ENCODE measurements at regions not wholly inside any gene's neighbourhood (a gene's known extent, or its start where the extent isn't known, plus 50 kb on each side); places are given as distances from the start of the nearest gene placed in this dataset.
A peak's percentile ranks its signal among the peaks of the same experiment; 100 is the strongest.
"Not testable (repeated sequence)": the region's sequence is repeated elsewhere in the genome, so short reads cannot be mapped to it uniquely, and the experiment has no call there.

DNA sequence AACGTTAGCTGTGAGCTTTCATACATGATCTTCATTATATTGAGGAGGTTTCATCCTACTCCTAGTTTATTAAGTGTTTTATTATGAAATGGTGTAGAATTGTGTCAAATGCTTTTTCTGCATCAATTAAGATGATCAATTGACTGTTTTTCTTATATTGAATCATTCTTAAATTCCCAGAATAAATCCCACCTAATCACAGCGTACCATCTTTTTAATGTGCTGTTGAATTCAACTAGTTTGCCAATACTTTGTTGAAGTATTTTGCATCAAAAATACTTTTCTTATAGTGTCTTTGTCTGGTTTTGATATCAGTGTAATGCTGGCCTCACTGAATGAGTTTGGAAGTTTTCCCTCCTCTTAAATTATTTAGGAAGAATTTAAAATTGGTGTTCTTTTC lies 138.6 kb upstream of the SGCG start:
- Mint-ChIP-seq H3K9me3 (peaks cover 3% of the 10 kb centered on the region), H3K36me3 (ENCODE audit: low read depth) (no peaks in the 10 kb centered on the region), H3K27me3 (ENCODE audit: low read depth) (no peaks in the 10 kb centered on the region), H3K4me1 (peaks cover 18% of the 10 kb centered on the region), H3K27ac (no peak overlapping the region), H3K4me3 (no peak overlapping the region)
- TF ChIP-seq, protein P1, sequence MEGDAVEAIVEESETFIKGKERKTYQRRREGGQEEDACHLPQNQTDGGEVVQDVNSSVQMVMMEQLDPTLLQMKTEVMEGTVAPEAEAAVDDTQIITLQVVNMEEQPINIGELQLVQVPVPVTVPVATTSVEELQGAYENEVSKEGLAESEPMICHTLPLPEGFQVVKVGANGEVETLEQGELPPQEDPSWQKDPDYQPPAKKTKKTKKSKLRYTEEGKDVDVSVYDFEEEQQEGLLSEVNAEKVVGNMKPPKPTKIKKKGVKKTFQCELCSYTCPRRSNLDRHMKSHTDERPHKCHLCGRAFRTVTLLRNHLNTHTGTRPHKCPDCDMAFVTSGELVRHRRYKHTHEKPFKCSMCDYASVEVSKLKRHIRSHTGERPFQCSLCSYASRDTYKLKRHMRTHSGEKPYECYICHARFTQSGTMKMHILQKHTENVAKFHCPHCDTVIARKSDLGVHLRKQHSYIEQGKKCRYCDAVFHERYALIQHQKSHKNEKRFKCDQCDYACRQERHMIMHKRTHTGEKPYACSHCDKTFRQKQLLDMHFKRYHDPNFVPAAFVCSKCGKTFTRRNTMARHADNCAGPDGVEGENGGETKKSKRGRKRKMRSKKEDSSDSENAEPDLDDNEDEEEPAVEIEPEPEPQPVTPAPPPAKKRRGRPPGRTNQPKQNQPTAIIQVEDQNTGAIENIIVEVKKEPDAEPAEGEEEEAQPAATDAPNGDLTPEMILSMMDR (IDR thresholded peaks at IDR 0.05; ENCODE audit: unreplicated experiment in 3 of 3), result no peak

DNA sequence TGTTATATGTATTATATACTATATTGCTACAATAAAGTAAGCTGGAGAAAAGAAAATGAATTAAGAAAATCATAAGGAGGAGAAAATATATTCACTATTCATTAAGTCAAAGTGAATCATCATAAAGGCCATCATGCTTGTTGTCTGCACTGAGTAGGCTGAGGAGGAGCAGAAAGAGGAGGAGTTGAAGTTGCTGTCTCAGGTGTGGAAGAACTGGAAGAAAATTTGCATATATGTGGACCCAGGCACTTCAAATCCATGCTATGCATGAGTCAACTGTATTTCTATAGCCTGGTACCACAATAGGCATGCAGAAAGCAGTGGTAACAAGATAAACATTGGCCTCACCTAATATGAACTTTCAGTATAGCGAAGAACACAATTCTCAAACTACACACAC lies 135.9 kb upstream of the SGCG start:
- Mint-ChIP-seq H3K4me1 (peaks cover 3% of the 10 kb centered on the region), H3K27ac (no peak overlapping the region), H3K27me3 (ENCODE audit: low read depth) (no peaks in the 10 kb centered on the region), H3K4me3 (no peak overlapping the region), H3K36me3 (ENCODE audit: low read depth) (no peaks in the 10 kb centered on the region), H3K9me3 (peaks cover 3% of the 10 kb centered on the region)
- TF ChIP-seq, protein P1 (IDR thresholded peaks at IDR 0.05; ENCODE audit: unreplicated experiment in 3 of 3), result no peak

DNA sequence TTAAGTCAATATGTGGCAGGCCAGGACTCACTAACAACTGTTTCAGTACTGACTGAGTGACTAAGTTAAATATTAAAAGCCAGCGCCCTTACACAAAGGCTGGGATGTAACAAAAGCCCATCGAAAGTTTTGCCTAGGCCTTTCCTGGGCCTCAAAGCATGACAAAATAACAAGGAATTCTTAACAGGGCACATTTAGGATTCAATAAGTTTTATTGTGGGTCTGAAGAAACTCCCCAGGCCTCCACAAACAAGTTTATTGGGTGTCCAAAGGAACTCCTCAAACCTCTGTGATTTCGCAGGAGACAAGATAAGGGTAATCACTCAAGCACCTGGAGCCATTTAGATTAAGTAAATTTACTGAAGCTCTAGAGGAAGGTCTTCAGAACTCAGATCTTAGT lies 130.7 kb upstream of the SGCG start:
- Mint-ChIP-seq H3K9me3 (peaks cover 3% of the 10 kb centered on the region), H3K4me1 (no peaks in the 10 kb centered on the region), H3K27ac (peak overlapping the region; percentile 76 to 95 (median 95)), H3K27me3 (ENCODE audit: low read depth) (no peaks in the 10 kb centered on the region), H3K36me3 (ENCODE audit: low read depth) (no peaks in the 10 kb centered on the region), H3K4me3 (no peak overlapping the region)
- TF ChIP-seq, protein P1 (IDR thresholded peaks at IDR 0.05; ENCODE audit: unreplicated experiment in 3 of 3), result no peak

DNA sequence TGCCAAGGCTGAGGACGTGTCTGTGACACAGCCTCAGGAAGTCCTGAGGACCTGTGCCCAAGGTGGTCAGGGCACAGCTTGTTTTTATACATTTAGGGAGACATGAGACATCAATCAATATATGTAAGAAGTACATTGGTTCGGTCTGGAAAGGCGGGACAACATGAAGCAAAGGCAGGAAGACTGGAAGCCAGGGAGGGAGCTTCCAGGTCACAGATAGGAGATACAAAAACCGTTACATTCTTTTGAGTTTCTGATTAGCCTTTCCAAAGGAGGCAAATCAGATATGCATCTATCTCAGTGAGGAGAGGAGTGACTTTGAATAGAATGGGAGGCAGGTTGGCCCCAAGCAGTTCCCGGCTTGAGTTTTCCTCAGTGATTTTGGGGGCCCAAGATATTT lies 127.1 kb upstream of the SGCG start:
- not testable (repeated sequence) for H3K27ac Mint-ChIP-seq; H3K9me3 Mint-ChIP-seq; H3K36me3 Mint-ChIP-seq (ENCODE audit: low read depth); H3K4me1 Mint-ChIP-seq; H3K4me3 Mint-ChIP-seq; H3K27me3 Mint-ChIP-seq (ENCODE audit: low read depth)

DNA sequence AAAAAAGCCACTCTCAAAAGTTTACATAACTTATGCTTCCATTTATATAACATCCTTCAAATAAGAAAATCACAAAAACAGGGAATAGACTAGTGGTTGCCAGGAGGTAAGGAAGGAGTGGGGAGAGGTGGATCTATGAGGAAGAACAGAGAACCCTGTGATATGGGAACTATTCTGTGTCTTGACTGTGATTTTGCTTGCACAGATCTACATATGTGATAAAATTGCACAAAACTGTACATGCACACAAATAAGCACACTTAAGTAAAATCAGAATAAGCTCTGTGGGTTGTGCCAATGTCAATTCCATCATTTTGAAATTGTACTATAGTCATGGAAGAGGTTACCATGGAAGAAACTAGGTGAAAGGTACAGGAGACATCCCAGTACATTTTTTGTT lies 121.6 kb upstream of the SGCG start:
- Mint-ChIP-seq H3K4me1 (no peaks in the 10 kb centered on the region), H3K36me3 (ENCODE audit: low read depth) (no peaks in the 10 kb centered on the region), H3K4me3 (no peak overlapping the region), H3K27me3 (ENCODE audit: low read depth) (no peaks in the 10 kb centered on the region), H3K9me3 (no peaks in the 10 kb centered on the region), H3K27ac (no peak overlapping the region)
- TF ChIP-seq, protein P1 (IDR thresholded peaks at IDR 0.05; ENCODE audit: unreplicated experiment in 3 of 3), result no peak

DNA sequence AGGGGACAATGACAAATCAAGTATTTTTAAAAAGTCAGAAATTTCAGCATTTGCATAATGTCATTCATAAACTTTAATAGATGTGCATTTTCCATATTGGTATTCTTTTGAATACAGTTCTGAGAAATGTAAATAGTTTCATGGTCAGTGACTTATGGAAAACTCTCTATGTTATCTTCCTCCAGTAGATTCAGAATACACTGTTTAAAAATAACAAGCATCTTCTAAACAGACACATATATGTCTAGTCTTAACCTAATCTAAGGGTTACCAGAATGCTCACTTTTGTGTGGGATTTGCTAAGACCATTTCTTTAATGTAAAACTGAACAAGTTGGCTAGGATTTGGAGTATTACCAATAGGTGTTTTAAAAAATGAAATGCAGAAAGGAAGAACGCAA lies 119.8 kb upstream of the SGCG start:
- H3K27ac Mint-ChIP-seq, result no peak overlapping the region
- H3K4me1 Mint-ChIP-seq, result no peaks in the 10 kb centered on the region
- H3K9me3 Mint-ChIP-seq, result no peaks in the 10 kb centered on the region
- TF ChIP-seq, protein P1 (IDR thresholded peaks at IDR 0.05; ENCODE audit: unreplicated experiment in 3 of 3), result no peak
- H3K4me3 Mint-ChIP-seq, result no peak overlapping the region
- no peaks in the 10 kb centered on the region for H3K36me3 Mint-ChIP-seq (ENCODE audit: low read depth)
- H3K27me3 Mint-ChIP-seq (ENCODE audit: low read depth), result no peaks in the 10 kb centered on the region

Data from nephron (organoid).